ENCODE measurements at regions not wholly inside any gene's neighbourhood (a gene's known extent, or its start where the extent isn't known, plus 50 kb on each side); places are given as distances from the start of the nearest gene placed in this dataset.

- DNase-seq = no peak
Observed at GRCh38 chr4:13316354-13316753, 167.8 kb downstream of the RAB28 start.

GRCh38 chr4:13313856-13314255 lies 170.3 kb downstream of the RAB28 start:
- DNase-seq = no peak

GRCh38 chr4:13312264-13312663 lies 171.9 kb downstream of the RAB28 start:
- no peak for DNase-seq

GRCh38 chr4:13309751-13310150 lies 174.4 kb downstream of the RAB28 start:
- DNase-seq = no peak

- DNase-seq = no peak
Observed at GRCh38 chr4:13306356-13306755, 177.8 kb downstream of the RAB28 start.

GRCh38 chr4:13302876-13303275 lies 181.3 kb downstream of the RAB28 start:
- no peak for DNase-seq

- DNase-seq = no peak
Observed at GRCh38 chr4:13299343-13299742, 184.8 kb downstream of the RAB28 start.

- no peak for DNase-seq
Observed at GRCh38 chr4:13298655-13299054, 185.5 kb downstream of the RAB28 start.

GRCh38 chr4:13296986-13297385 lies 187.2 kb downstream of the RAB28 start:
- no peak for DNase-seq

- DNase-seq = no peak
Observed at GRCh38 chr4:13294961-13295605, 189.1 kb downstream of the RAB28 start.

GRCh38 chr4:13292372-13292771 lies 191.8 kb downstream of the RAB28 start:
- no peak for DNase-seq

GRCh38 chr4:13289391-13289790 lies 194.7 kb downstream of the RAB28 start:
- DNase-seq = no peak

GRCh38 chr4:13285336-13285735 lies 198.8 kb downstream of the RAB28 start:
- no peak for DNase-seq

- DNase-seq = no peak
Observed at GRCh38 chr4:13284932-13285331, 199.2 kb downstream of the RAB28 start.

GRCh38 chr4:13276357-13276756 lies 207.8 kb downstream of the RAB28 start:
- DNase-seq = no peak

- no peak for DNase-seq
Observed at GRCh38 chr4:13268703-13269102, 215.4 kb downstream of the RAB28 start.

- no peak for DNase-seq
Observed at GRCh38 chr4:13268165-13268564, 216.0 kb downstream of the RAB28 start.

GRCh38 chr4:13267091-13267490 lies 217.0 kb downstream of the RAB28 start:
- DNase-seq = no peak

GRCh38 chr4:13266687-13267086 lies 217.5 kb downstream of the RAB28 start:
- no peak for DNase-seq

GRCh38 chr4:13263967-13264525 lies 220.1 kb downstream of the RAB28 start:
- no peak for DNase-seq

- DNase-seq = no peak
Observed at GRCh38 chr4:13262816-13263215, 221.3 kb downstream of the RAB28 start.

GRCh38 chr4:13261486-13262257 lies 222.5 kb downstream of the RAB28 start:
- no peak for DNase-seq

GRCh38 chr4:13260513-13260912 lies 223.6 kb downstream of the RAB28 start:
- DNase-seq = no peak

GRCh38 chr4:13250263-13250662 lies 233.9 kb downstream of the RAB28 start:
- no peak for DNase-seq
